Ectodermal cell (in vitro differentiated cells): ENCODE measurements at regions not wholly inside any gene's neighbourhood (a gene's known extent, or its start where the extent isn't known, plus 50 kb on each side); places are given as distances from the start of the nearest gene placed in this dataset.
"Not testable (repeated sequence)": the region's sequence is repeated elsewhere in the genome, so short reads cannot be mapped to it uniquely, and the experiment has no call there.

Experiments used
- H3K27ac ChIP-seq: 2 replicates; pipeline ENCODE4 v1.7.0; 2013; ENCODE audit warnings: mild to moderate bottlenecking, low read depth, low read length; ENCODE audit not compliant: insufficient read depth, poor library complexity, severe bottlenecking
- H3K27me3 ChIP-seq: 2 replicates; pipeline ENCODE4 v1.7.0; 2013; ENCODE audit warnings: mild to moderate bottlenecking, low read length; ENCODE audit not compliant: insufficient read depth, control insufficient read depth, poor library complexity, severe bottlenecking
- H3K36me3 ChIP-seq: one replicate; pipeline ENCODE4 v1.7.0; 2013; ENCODE audit warnings: low read length; ENCODE audit not compliant: control insufficient read depth, insufficient read depth
- H3K4me1 ChIP-seq: one replicate; pipeline ENCODE4 v1.7.0; 2013; ENCODE audit warnings: low read length; ENCODE audit not compliant: control insufficient read depth, insufficient read depth
- H3K4me3 ChIP-seq: 2 replicates; pipeline ENCODE4 v1.7.0; 2013; ENCODE audit warnings: low read depth, low read length, control low read depth; ENCODE audit not compliant: insufficient read depth
- H3K9me3 ChIP-seq: 2 replicates; pipeline ENCODE4 v1.7.0; 2013; ENCODE audit warnings: mild to moderate bottlenecking, low read length, moderate library complexity; ENCODE audit not compliant: control insufficient read depth
- whole genome bisulfite sequencing, 2 experiments: methylation state at CpG; one replicate each; pipeline ENCODE4 v1.1.7; 2013; ENCODE audit warnings: missing lambda C conversion rate in 2 of 2; 5-methylcytosine and 5-hydroxymethylcytosine counted together

- Histone ChIP-seq H3K36me3 (no peaks in the 10 kb centered on the region), H3K27ac (no peak overlapping the region), H3K4me1 (no peaks in the 10 kb centered on the region), H3K27me3 (no peaks in the 10 kb centered on the region), H3K9me3 (no peaks in the 10 kb centered on the region), H3K4me3 (no peak overlapping the region)
These were observed 214.6 kb downstream of the RBM26 start for GRCh38 chr13:79191501-79191900.

GRCh38 chr13:79190932-79191331 is 215.1 kb downstream of the RBM26 start:
- no peak overlapping the region for H3K27ac ChIP-seq
- H3K27me3 ChIP-seq: no peaks in the 10 kb centered on the region
- no peaks in the 10 kb centered on the region for H3K9me3 ChIP-seq
- H3K4me1 ChIP-seq: no peaks in the 10 kb centered on the region
- no peaks in the 10 kb centered on the region for H3K36me3 ChIP-seq
- H3K4me3 ChIP-seq: no peak overlapping the region
- 96 to 98% methylated on average over 1 to 2 of the region's 2 CpGs for WGBS, 2 experiments

- no peaks in the 10 kb centered on the region for H3K27me3 ChIP-seq
- H3K27ac ChIP-seq: no peak overlapping the region
- H3K4me1 ChIP-seq: no peaks in the 10 kb centered on the region
- H3K4me3 ChIP-seq: no peak overlapping the region
- no peaks in the 10 kb centered on the region for H3K36me3 ChIP-seq
- 80 to 85% methylated on average over 3 of the region's 3 CpGs for WGBS, 2 experiments
- no peaks in the 10 kb centered on the region for H3K9me3 ChIP-seq
These were observed 218.0 kb downstream of the RBM26 start for GRCh38 chr13:79187917-79188690.

GRCh38 chr13:79185580-79185979 is 220.5 kb downstream of the RBM26 start:
- Histone ChIP-seq H3K9me3 (no peaks in the 10 kb centered on the region), H3K27me3 (no peaks in the 10 kb centered on the region), H3K36me3 (no peaks in the 10 kb centered on the region), H3K4me1 (no peaks in the 10 kb centered on the region), H3K27ac (no peak overlapping the region), H3K4me3 (no peak overlapping the region)
- WGBS, 2 experiments: 87 to 97% methylated on average over 2 to 3 of the region's 3 CpGs

- Histone ChIP-seq H3K4me1 (no peaks in the 10 kb centered on the region), H3K27me3 (no peaks in the 10 kb centered on the region), H3K4me3 (no peak overlapping the region), H3K36me3 (no peaks in the 10 kb centered on the region), H3K9me3 (no peaks in the 10 kb centered on the region), H3K27ac (no peak overlapping the region)
- 95 to 100% methylated on average over 2 of the region's 2 CpGs for WGBS, 2 experiments
These were observed 222.8 kb downstream of the RBM26 start for GRCh38 chr13:79183231-79183630.

GRCh38 chr13:79173691-79174090 is 232.4 kb downstream of the RBM26 start:
- not testable (repeated sequence) for H3K4me3 ChIP-seq, H3K36me3 ChIP-seq, H3K27ac ChIP-seq, H3K9me3 ChIP-seq, H3K27me3 ChIP-seq
- peaks cover 10% of the 10 kb centered on the region for H3K4me1 ChIP-seq

GRCh38 chr13:79172924-79173323 is 233.1 kb downstream of the RBM26 start:
- H3K9me3 ChIP-seq, H3K27me3 ChIP-seq, H3K36me3 ChIP-seq, H3K4me3 ChIP-seq, H3K27ac ChIP-seq: not testable (repeated sequence)
- peaks cover 10% of the 10 kb centered on the region for H3K4me1 ChIP-seq

GRCh38 chr13:79171141-79172061 is 234.7 kb downstream of the RBM26 start:
- H3K4me1 ChIP-seq: peaks cover 10% of the 10 kb centered on the region
- peak overlapping the region; percentile 31 for H3K27ac ChIP-seq
- WGBS, 2 experiments: 10 to 11% methylated on average over 4 to 6 of the region's 6 CpGs
- peaks cover 2% of the 10 kb centered on the region for H3K9me3 ChIP-seq
- H3K36me3 ChIP-seq: peaks cover 2% of the 10 kb centered on the region
- H3K4me3 ChIP-seq: no peak overlapping the region
- H3K27me3 ChIP-seq: no peaks in the 10 kb centered on the region

GRCh38 chr13:79160818-79161217 is 245.2 kb downstream of the RBM26 start:
- Histone ChIP-seq H3K27me3 (no peaks in the 10 kb centered on the region), H3K9me3 (no peaks in the 10 kb centered on the region), H3K27ac (no peak overlapping the region), H3K36me3 (no peaks in the 10 kb centered on the region), H3K4me3 (no peak overlapping the region), H3K4me1 (peaks cover 4% of the 10 kb centered on the region)

- H3K4me3 ChIP-seq: no peak overlapping the region
- WGBS, 2 experiments: 50% methylated on average over 2 of the region's 2 CpGs; no CpG with 5 or more reads in 1 of the 2 experiments
- no peaks in the 10 kb centered on the region for H3K9me3 ChIP-seq
- no peaks in the 10 kb centered on the region for H3K36me3 ChIP-seq
- no peak overlapping the region for H3K27ac ChIP-seq
- no peaks in the 10 kb centered on the region for H3K27me3 ChIP-seq
- peaks cover 4% of the 10 kb centered on the region for H3K4me1 ChIP-seq
These were observed 250.2 kb downstream of the RBM26 start for GRCh38 chr13:79155883-79156282.
